ENCODE measurements at regions not wholly inside any gene's neighbourhood (a gene's known extent, or its start where the extent isn't known, plus 50 kb on each side); places are given as distances from the start of the nearest gene placed in this dataset.

- no peak overlapping the region for H2AFZ ChIP-seq (ENCODE audit: low read depth, low read length)
- H3K9me2 ChIP-seq (ENCODE audit: insufficient read depth, low read length), result no peaks in the 10 kb centered on the region
- H4K20me1 ChIP-seq (ENCODE audit: insufficient read depth), result no peaks in the 10 kb centered on the region
- no peak overlapping the region for H3K9ac ChIP-seq (ENCODE audit: low read length)
- H3F3A ChIP-seq (ENCODE audit: insufficient read depth, low read length, poor library complexity, severe bottlenecking), result no peaks in the 10 kb centered on the region
- no peak overlapping the region for H3K4me2 ChIP-seq (ENCODE audit: low read length)
- H3K36me3 ChIP-seq (ENCODE audit: insufficient read depth, low read length), result no peaks in the 10 kb centered on the region
- TF ChIP-seq REST (IDR thresholded peaks at IDR 0.05; ENCODE audit: borderline replicate concordance) (no peak), CTCF (IDR thresholded peaks at IDR 0.05; ENCODE audit: poor library complexity, severe bottlenecking) (no peak), MXI1 (conservative IDR thresholded peaks at IDR 0.05; ENCODE audit: poor library complexity, severe bottlenecking) (no peak), EZH2 (IDR thresholded peaks at IDR 0.05; ENCODE audit: borderline replicate concordance, insufficient read depth, low read length, poor library complexity, severe bottlenecking) (no peak), TAF1 (IDR thresholded peaks at IDR 0.05; ENCODE audit: low read depth) (no peak)
- H3K27me3 ChIP-seq (ENCODE audit: insufficient read depth, low read depth, low read length), result no peaks in the 10 kb centered on the region
- no peaks in the 10 kb centered on the region for H3K79me2 ChIP-seq (replicated peaks; ENCODE audit: insufficient read depth, low read length)
- no peak overlapping the region for H3K27ac ChIP-seq (ENCODE audit: low read length)
- H3K9me3 ChIP-seq (ENCODE audit: low read length), result no peaks in the 10 kb centered on the region
- H3K4me3 ChIP-seq (ENCODE audit: low read length), result no peak overlapping the region
Observed at GRCh38 chr3:59341459-59341858, 291.6 kb upstream of the CFAP20DC start.

- Histone ChIP-seq H3K9ac (ENCODE audit: low read length) (no peak overlapping the region), H3K27ac (ENCODE audit: low read length) (no peak overlapping the region), H3K79me2 (replicated peaks; ENCODE audit: insufficient read depth, low read length) (no peaks in the 10 kb centered on the region), H3K4me2 (ENCODE audit: low read length) (no peak overlapping the region), H3K4me3 (ENCODE audit: low read length) (no peak overlapping the region), H2AFZ (ENCODE audit: low read depth, low read length) (no peak overlapping the region), H4K20me1 (ENCODE audit: insufficient read depth) (no peaks in the 10 kb centered on the region), H3K36me3 (ENCODE audit: insufficient read depth, low read length) (no peaks in the 10 kb centered on the region), H3K27me3 (ENCODE audit: insufficient read depth, low read depth, low read length) (no peaks in the 10 kb centered on the region), H3K9me2 (ENCODE audit: insufficient read depth, low read length) (no peaks in the 10 kb centered on the region), H3K9me3 (ENCODE audit: low read length) (no peaks in the 10 kb centered on the region), H3F3A (ENCODE audit: insufficient read depth, low read length, poor library complexity, severe bottlenecking) (no peaks in the 10 kb centered on the region)
- no peak for TF ChIP-seq MXI1 (conservative IDR thresholded peaks at IDR 0.05; ENCODE audit: poor library complexity, severe bottlenecking)
- no peak for TF ChIP-seq RAD21 (conservative IDR thresholded peaks at IDR 0.05)
- TF ChIP-seq POLR2AphosphoS5 (IDR thresholded peaks at IDR 0.05), result no peak
- TF ChIP-seq REST (IDR thresholded peaks at IDR 0.05; ENCODE audit: borderline replicate concordance), result no peak
- no peak for TF ChIP-seq SMC3 (conservative IDR thresholded peaks at IDR 0.05; ENCODE audit: poor library complexity)
- TF ChIP-seq EZH2 (IDR thresholded peaks at IDR 0.05; ENCODE audit: borderline replicate concordance, insufficient read depth, low read length, poor library complexity, severe bottlenecking), result no peak
Observed at GRCh38 chr3:59339818-59340217, 290.0 kb upstream of the CFAP20DC start.

Data from neural cell (in vitro differentiated cells).